ENCODE measurements at regions not wholly inside any gene's neighbourhood (a gene's known extent, or its start where the extent isn't known, plus 50 kb on each side); places are given as distances from the start of the nearest gene placed in this dataset.

DNA sequence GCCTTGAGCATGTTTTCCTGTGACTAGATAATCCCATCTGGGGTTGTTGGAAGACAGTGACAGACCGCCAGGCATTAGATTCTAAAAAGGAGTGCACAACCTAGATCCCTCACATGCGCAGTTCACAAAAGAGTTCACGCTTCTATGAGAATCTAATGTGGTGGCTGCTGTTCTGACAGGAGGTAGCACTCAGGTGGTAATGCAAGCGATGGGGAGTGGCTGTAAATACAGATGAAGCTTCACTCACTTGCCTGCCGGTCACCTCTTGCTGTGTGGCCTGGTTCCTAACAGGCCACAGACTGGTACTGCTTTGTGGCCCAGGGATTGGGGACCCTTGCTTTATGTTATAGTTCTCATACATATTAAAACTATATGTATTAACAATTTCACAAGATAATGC lies 81.9 kb upstream of the TMLHE start:
- Histone ChIP-seq H3K27me3 (no peaks in the 10 kb centered on the region), H3K4me1 (no peaks in the 10 kb centered on the region), H3K9me3 (no peaks in the 10 kb centered on the region), H3K4me3 (replicated peaks in 1 of 3) (no peak overlapping the region), H3K36me3 (no peaks in the 10 kb centered on the region), H3K27ac (no peak overlapping the region)
- DNase-seq, result no peak
- intact Hi-C loops (cut with DNase I), result no loop called here
- TF ChIP-seq POLR2A (IDR thresholded peaks at IDR 0.05), result no peak
- TF ChIP-seq, protein P1, sequence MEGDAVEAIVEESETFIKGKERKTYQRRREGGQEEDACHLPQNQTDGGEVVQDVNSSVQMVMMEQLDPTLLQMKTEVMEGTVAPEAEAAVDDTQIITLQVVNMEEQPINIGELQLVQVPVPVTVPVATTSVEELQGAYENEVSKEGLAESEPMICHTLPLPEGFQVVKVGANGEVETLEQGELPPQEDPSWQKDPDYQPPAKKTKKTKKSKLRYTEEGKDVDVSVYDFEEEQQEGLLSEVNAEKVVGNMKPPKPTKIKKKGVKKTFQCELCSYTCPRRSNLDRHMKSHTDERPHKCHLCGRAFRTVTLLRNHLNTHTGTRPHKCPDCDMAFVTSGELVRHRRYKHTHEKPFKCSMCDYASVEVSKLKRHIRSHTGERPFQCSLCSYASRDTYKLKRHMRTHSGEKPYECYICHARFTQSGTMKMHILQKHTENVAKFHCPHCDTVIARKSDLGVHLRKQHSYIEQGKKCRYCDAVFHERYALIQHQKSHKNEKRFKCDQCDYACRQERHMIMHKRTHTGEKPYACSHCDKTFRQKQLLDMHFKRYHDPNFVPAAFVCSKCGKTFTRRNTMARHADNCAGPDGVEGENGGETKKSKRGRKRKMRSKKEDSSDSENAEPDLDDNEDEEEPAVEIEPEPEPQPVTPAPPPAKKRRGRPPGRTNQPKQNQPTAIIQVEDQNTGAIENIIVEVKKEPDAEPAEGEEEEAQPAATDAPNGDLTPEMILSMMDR (IDR thresholded peaks at IDR 0.05), result no peak
- WGBS, 2 donors, result 93 to 100% methylated on average over 5 of the region's 5 CpGs

DNA sequence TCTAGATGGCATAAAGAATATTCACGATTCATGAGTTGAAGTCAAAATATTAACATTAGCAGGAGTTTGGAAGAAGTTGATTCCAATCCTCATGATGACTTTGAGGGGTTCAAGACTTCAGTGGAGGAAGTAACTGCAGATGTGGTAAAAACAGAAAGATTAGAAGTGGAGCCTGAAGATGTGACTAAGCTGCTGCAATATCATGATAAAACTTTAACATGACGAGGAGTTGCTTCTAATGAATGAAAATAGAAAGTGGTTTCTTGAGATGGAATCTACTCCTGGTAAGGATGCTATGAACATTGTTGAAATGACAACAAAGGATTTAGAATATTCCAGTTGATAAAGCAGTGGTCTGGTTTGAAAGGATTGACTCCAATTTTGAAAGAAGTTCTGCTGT lies 70.1 kb upstream of the TMLHE start:
- Histone ChIP-seq H3K4me1 (no peaks in the 10 kb centered on the region), H3K9me3 (no peaks in the 10 kb centered on the region), H3K4me3 (replicated peaks in 1 of 3) (no peak overlapping the region), H3K27ac (no peak overlapping the region), H3K36me3 (no peaks in the 10 kb centered on the region), H3K27me3 (no peaks in the 10 kb centered on the region)
- DNase-seq, result no peak
- intact Hi-C loops (cut with DNase I), result no loop called here
- 81 to 91% methylated on average over 2 of the region's 2 CpGs for WGBS, 2 donors
- no peak for TF ChIP-seq POLR2A (IDR thresholded peaks at IDR 0.05)
- TF ChIP-seq, protein P1 (IDR thresholded peaks at IDR 0.05), result no peak

DNA sequence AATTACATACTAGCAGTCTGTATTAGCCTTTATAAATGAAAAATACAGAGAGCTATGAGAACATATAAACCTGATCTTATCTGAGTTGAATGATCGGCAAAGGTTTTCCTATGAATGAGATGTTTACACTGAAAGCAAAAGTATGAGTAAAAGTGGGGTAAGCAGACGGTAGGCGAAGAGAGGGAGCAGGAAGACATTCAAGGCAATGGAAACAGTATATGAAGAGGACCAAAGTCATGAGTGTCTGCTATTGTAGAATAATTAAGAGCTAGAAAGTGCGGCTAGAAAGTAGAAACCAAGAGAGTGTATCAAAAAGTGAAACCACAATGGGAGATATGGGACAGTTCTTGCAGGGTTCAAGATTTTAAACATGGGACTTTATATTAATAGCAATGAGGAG lies 67.0 kb upstream of the TMLHE start:
- no peak for DNase-seq
- H3K27me3 ChIP-seq, result no peaks in the 10 kb centered on the region
- no peaks in the 10 kb centered on the region for H3K36me3 ChIP-seq
- H3K27ac ChIP-seq, result no peak overlapping the region
- intact Hi-C loops (cut with DNase I), result no loop called here
- no peaks in the 10 kb centered on the region for H3K9me3 ChIP-seq
- no peak overlapping the region for H3K4me3 ChIP-seq (replicated peaks in 1 of 3)
- H3K4me1 ChIP-seq, result no peaks in the 10 kb centered on the region
- 90 to 99% methylated on average over 4 of the region's 4 CpGs for WGBS, 2 donors
- TF ChIP-seq, protein P1 (IDR thresholded peaks at IDR 0.05), result no peak
- TF ChIP-seq POLR2A (IDR thresholded peaks at IDR 0.05), result no peak

DNA sequence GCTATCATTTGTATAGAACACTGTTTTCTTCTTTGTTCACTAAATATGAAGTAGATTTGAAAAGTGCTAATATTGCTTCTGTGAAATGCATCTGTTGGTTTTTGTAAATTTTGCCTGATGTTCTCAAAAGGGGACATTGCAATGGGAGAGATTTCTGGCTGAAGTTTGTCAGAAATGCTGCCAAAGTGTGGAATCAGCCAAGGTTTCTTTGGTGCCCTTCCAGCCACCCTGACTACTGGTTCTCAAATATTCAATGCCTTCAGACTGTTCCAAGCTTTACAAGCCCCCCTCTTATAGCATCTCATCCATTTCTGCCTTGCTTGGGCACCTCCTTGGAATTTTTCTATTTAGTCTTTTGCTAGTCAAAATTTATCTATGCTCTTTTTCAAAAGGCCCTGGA lies 60.6 kb upstream of the TMLHE start:
- TF ChIP-seq, protein P1 (IDR thresholded peaks at IDR 0.05), result no peak
- no peak for TF ChIP-seq POLR2A (IDR thresholded peaks at IDR 0.05)

DNA sequence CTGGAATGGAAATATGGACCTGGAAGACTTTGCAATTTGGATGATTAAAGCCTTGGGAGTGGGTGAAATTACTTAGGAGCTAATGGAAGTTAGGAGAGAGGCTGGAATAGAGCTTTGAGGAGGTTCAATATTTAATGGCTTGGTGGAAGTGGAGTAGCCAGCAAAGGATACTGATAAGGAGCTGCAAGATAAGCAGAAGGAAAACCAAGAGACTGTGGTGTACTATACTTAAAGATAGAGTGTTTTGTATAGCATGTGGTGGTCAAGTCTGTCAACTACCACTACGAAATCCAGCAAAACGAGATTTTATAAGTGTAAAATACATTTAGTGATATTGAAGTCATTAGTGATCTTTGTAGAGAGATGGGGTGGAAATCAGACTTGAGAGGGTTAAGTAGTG lies 54.0 kb upstream of the TMLHE start:
- intact Hi-C loops (cut with DNase I), result no loop called here
- H3K9me3 ChIP-seq, result no peaks in the 10 kb centered on the region
- no peak overlapping the region for H3K4me3 ChIP-seq (replicated peaks in 1 of 3)
- no peak overlapping the region for H3K27ac ChIP-seq
- H3K4me1 ChIP-seq, result no peaks in the 10 kb centered on the region
- DNase-seq, result no peak
- no peaks in the 10 kb centered on the region for H3K36me3 ChIP-seq
- WGBS, 2 donors, result 88 to 96% methylated on average over 2 of the region's 2 CpGs
- TF ChIP-seq POLR2A (IDR thresholded peaks at IDR 0.05), result no peak
- TF ChIP-seq, protein P1 (IDR thresholded peaks at IDR 0.05), result no peak
- H3K27me3 ChIP-seq, result no peaks in the 10 kb centered on the region

More for the DNA sequence above, 60.6 kb upstream of the TMLHE start:
- no peaks in the 10 kb centered on the region for H3K9me3 ChIP-seq
- no peaks in the 10 kb centered on the region for H3K27me3 ChIP-seq
- H3K4me3 ChIP-seq (replicated peaks in 1 of 3), result no peak overlapping the region
- DNase-seq, result peak; percentile 2 to 23
- no peaks in the 10 kb centered on the region for H3K4me1 ChIP-seq
- H3K36me3 ChIP-seq, result no peaks in the 10 kb centered on the region
- intact Hi-C loops (cut with DNase I), result no loop called here
- no peak overlapping the region for H3K27ac ChIP-seq
